Loucy (cell line): ENCODE measurements at regions not wholly inside any gene's neighbourhood (a gene's known extent, or its start where the extent isn't known, plus 50 kb on each side); places are given as distances from the start of the nearest gene placed in this dataset.

Experiments used
- CTCF ChIP-seq: fragments of 200-600 bp; sonication (generic); conservative IDR thresholded peaks from 2 replicates; pipeline ENCODE4 v1.5.1; 2014; ENCODE audit warnings: mild to moderate bottlenecking, antibody characterized with exemption, low read length
- EZH2phosphoT487 ChIP-seq: fragments of 200-600 bp; IDR thresholded peaks from 2 replicates; pipeline ENCODE4 v1.6.1; 2018; ENCODE audit warnings: antibody characterized with exemption, mild to moderate bottlenecking, moderate library complexity, borderline replicate concordance

- TF ChIP-seq CTCF: no peak
- no peak for TF ChIP-seq EZH2phosphoT487
These were observed 61.8 kb upstream of the EEPD1 start for GRCh38 chr7:36090976-36091873.
